ENCODE measurements at regions not wholly inside any gene's neighbourhood (a gene's known extent, or its start where the extent isn't known, plus 50 kb on each side); places are given as distances from the start of the nearest gene placed in this dataset.
"Not testable (repeated sequence)": the region's sequence is repeated elsewhere in the genome, so short reads cannot be mapped to it uniquely, and the experiment has no call there.

- H3K9me3 ChIP-seq: no peaks in the 10 kb centered on the region
- 77 to 87% methylated on average over 13 to 20 of the region's 20 CpGs for WGBS, 2 donors
- no peak overlapping the region for H3K4me3 ChIP-seq
- no peaks in the 10 kb centered on the region for H3K36me3 ChIP-seq (ENCODE audit: low read depth, missing control alignments)
- no peaks in the 10 kb centered on the region for H3K4me1 ChIP-seq
- no peak overlapping the region for H3K27ac ChIP-seq
- intact Hi-C loops (cut with DNase I; ENCODE audit: low total_unique reads): no loop called here
- TF ChIP-seq POLR2A (IDR thresholded peaks at IDR 0.05) (no peak), CTCF (IDR thresholded peaks at IDR 0.05) (no peak)
- no peak for DNase-seq
- H3K27me3 ChIP-seq: no peaks in the 10 kb centered on the region
Measured at GRCh38 chr7:410395-410910, 109.2 kb downstream of the PDGFA start.

- H3K4me3 ChIP-seq; H3K4me1 ChIP-seq; intact Hi-C loops (cut with DNase I; ENCODE audit: low total_unique reads); H3K27ac ChIP-seq; DNase-seq; H3K36me3 ChIP-seq (ENCODE audit: low read depth, missing control alignments); H3K9me3 ChIP-seq; H3K27me3 ChIP-seq: not testable (repeated sequence)
- WGBS, 2 donors: 97% methylated on average over 6 of the region's 24 CpGs; no CpG with 5 or more reads in 1 of the 2 donors
Measured at GRCh38 chr7:411116-411515, 108.5 kb downstream of the PDGFA start.

- TF ChIP-seq POLR2A (IDR thresholded peaks at IDR 0.05) (no peak), CTCF (IDR thresholded peaks at IDR 0.05) (no peak)
- no peaks in the 10 kb centered on the region for H3K9me3 ChIP-seq
- no peak for DNase-seq
- no peak overlapping the region for H3K4me3 ChIP-seq
- H3K27ac ChIP-seq: no peak overlapping the region
- H3K4me1 ChIP-seq: no peaks in the 10 kb centered on the region
- no peaks in the 10 kb centered on the region for H3K27me3 ChIP-seq
- intact Hi-C loops (cut with DNase I; ENCODE audit: low total_unique reads): no loop called here
- H3K36me3 ChIP-seq (ENCODE audit: low read depth, missing control alignments): no peaks in the 10 kb centered on the region
- 51 to 67% methylated on average over 18 to 25 of the region's 29 CpGs for WGBS, 2 donors
Measured at GRCh38 chr7:411677-412312, 107.9 kb downstream of the PDGFA start.

GRCh38 chr7:412313-412710 is 107.3 kb downstream of the PDGFA start:
- H3K4me1 ChIP-seq: no peaks in the 10 kb centered on the region
- H3K36me3 ChIP-seq (ENCODE audit: low read depth, missing control alignments): no peaks in the 10 kb centered on the region
- H3K4me3 ChIP-seq: no peak overlapping the region
- H3K27ac ChIP-seq: no peak overlapping the region
- DNase-seq: no peak
- WGBS, 2 donors: 86 to 96% methylated on average over 12 to 13 of the region's 13 CpGs
- TF ChIP-seq POLR2A (IDR thresholded peaks at IDR 0.05) (no peak), CTCF (IDR thresholded peaks at IDR 0.05) (no peak)
- intact Hi-C loops (cut with DNase I; ENCODE audit: low total_unique reads): no loop called here
- no peaks in the 10 kb centered on the region for H3K27me3 ChIP-seq
- H3K9me3 ChIP-seq: no peaks in the 10 kb centered on the region

- no peak for TF ChIP-seq CTCF (IDR thresholded peaks at IDR 0.05)
- Histone ChIP-seq H3K27ac (no peak overlapping the region), H3K9me3 (no peaks in the 10 kb centered on the region), H3K27me3 (no peaks in the 10 kb centered on the region), H3K36me3 (ENCODE audit: low read depth, missing control alignments) (no peaks in the 10 kb centered on the region), H3K4me3 (no peak overlapping the region), H3K4me1 (no peaks in the 10 kb centered on the region)
- WGBS, 2 donors: 91 to 95% methylated on average over 24 to 35 of the region's 35 CpGs
- intact Hi-C loops (cut with DNase I; ENCODE audit: low total_unique reads): no loop called here
- no peak for DNase-seq
Measured at GRCh38 chr7:414681-415560, 104.7 kb downstream of the PDGFA start.
